OCI-LY1 (cell line): ENCODE measurements at regions not wholly inside any gene's neighbourhood (a gene's known extent, or its start where the extent isn't known, plus 50 kb on each side); places are given as distances from the start of the nearest gene placed in this dataset.

Experiments used
- H2AFZ ChIP-seq: fragments of 200-600 bp; sonication (generic), shearing (Covaris generic); 2 replicates; pipeline ENCODE4 v1.6.0; 2014; ENCODE audit warnings: antibody characterized with exemption, mild to moderate bottlenecking, low read length
- H3F3A ChIP-seq: fragments of 200-600 bp; sonication (generic), shearing (Covaris generic); 2 replicates; pipeline ENCODE4 v1.6.0; 2014; ENCODE audit warnings: mild to moderate bottlenecking, antibody characterized with exemption, low read length, moderate library complexity; ENCODE audit not compliant: insufficient read depth
- H3K27ac ChIP-seq: fragments of 200-600 bp; sonication (generic); 2 replicates; pipeline ENCODE4 v1.5.1; 2014; ENCODE audit warnings: low read length, mixed run types, mild to moderate bottlenecking, low read depth; ENCODE audit not compliant: poor library complexity, severe bottlenecking
- H3K27me3 ChIP-seq: fragments of 200-600 bp; sonication (generic); 2 replicates; pipeline ENCODE4 v1.6.0; 2014; ENCODE audit warnings: antibody characterized with exemption, mild to moderate bottlenecking, low read length, moderate library complexity; ENCODE audit not compliant: insufficient read depth
- H3K36me3 ChIP-seq: fragments of 200-600 bp; sonication (generic); 2 replicates; pipeline ENCODE4 v1.6.1; 2014; ENCODE audit warnings: mild to moderate bottlenecking, antibody characterized with exemption, low read length, moderate library complexity, mixed read lengths; ENCODE audit not compliant: insufficient read depth
- H3K4me1 ChIP-seq: fragments of 200-600 bp; sonication (generic); 2 replicates; pipeline ENCODE4 v1.5.1; 2014; ENCODE audit warnings: mild to moderate bottlenecking, low read length, moderate library complexity; ENCODE audit not compliant: insufficient read depth, severe bottlenecking
- H3K4me2 ChIP-seq: fragments of 200-600 bp; sonication (generic), shearing (Covaris generic); 2 replicates; pipeline ENCODE4 v1.6.1; 2014; ENCODE audit warnings: low read length
- H3K4me3 ChIP-seq: fragments of 200-600 bp; sonication (generic); 2 replicates; pipeline ENCODE4 v1.5.1; 2014; ENCODE audit warnings: low read length, low read depth, mild to moderate bottlenecking, mixed read lengths; ENCODE audit not compliant: poor library complexity, severe bottlenecking
- H3K79me2 ChIP-seq: fragments of 200-600 bp; shearing (Covaris generic); 2 replicates; pipeline ENCODE4 v1.6.1; 2016; ENCODE audit warnings: mixed run types, low read length, mixed read lengths; ENCODE audit not compliant: insufficient read depth
- H3K9ac ChIP-seq: fragments of 200-600 bp; sonication (generic), shearing (Covaris generic); 2 replicates; pipeline ENCODE4 v1.6.1; 2014; ENCODE audit warnings: mild to moderate bottlenecking, low read length, mixed read lengths
- H3K9me2 ChIP-seq: fragments of 200-600 bp; sonication (generic), shearing (Covaris generic); 2 replicates; pipeline ENCODE4 v1.6.1; 2014; ENCODE audit warnings: low read depth, mild to moderate bottlenecking, low read length, mixed read lengths
- H3K9me3 ChIP-seq: fragments of 200-600 bp; shearing (Covaris generic); 2 replicates; pipeline ENCODE4 v1.6.1; 2014; ENCODE audit warnings: low read length, mixed read lengths
- H4K20me1 ChIP-seq: fragments of 200-600 bp; sonication (generic), shearing (Covaris generic); 2 replicates; pipeline ENCODE4 v1.6.0; 2016; ENCODE audit warnings: mild to moderate bottlenecking, low read length; ENCODE audit not compliant: insufficient read depth
- EZH2 ChIP-seq: fragments of 200-600 bp; sonication (generic), shearing (Covaris generic); IDR thresholded peaks from 2 replicates; pipeline ENCODE4 v1.8.0; 2017; ENCODE audit warnings: borderline replicate concordance, mixed run types, mild to moderate bottlenecking, antibody characterized with exemption, low read length, moderate library complexity, mixed read lengths
- TF ChIP-seq, protein P1 (sequence below): fragments of 200-600 bp; sonication (generic), shearing (Covaris generic); IDR thresholded peaks from 2 replicates; pipeline ENCODE4 v1.5.1; 2017; ENCODE audit warnings: mild to moderate bottlenecking, antibody characterized with exemption, low read length, moderate library complexity, mixed read lengths

DNA sequence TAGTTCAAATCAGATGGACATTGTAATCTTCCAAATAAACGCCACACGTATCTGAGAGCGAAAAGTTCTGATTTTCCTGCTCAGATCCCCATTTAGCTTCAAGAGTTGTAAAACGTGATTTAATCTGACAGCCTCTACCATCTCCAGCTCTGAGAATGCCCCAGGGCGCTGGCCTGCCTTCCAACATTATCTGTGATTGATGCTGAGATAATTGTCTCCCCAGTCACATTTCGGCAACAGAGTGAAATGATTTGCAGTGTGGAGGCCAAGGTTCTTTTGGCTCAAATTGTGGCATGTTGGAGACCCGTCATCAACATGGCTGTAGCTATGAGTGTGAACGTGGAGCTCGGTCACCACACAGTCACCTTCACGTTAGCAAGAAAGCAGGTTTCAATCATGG is 283.4 kb downstream of the BRD1 start:
- TF ChIP-seq, protein P1, sequence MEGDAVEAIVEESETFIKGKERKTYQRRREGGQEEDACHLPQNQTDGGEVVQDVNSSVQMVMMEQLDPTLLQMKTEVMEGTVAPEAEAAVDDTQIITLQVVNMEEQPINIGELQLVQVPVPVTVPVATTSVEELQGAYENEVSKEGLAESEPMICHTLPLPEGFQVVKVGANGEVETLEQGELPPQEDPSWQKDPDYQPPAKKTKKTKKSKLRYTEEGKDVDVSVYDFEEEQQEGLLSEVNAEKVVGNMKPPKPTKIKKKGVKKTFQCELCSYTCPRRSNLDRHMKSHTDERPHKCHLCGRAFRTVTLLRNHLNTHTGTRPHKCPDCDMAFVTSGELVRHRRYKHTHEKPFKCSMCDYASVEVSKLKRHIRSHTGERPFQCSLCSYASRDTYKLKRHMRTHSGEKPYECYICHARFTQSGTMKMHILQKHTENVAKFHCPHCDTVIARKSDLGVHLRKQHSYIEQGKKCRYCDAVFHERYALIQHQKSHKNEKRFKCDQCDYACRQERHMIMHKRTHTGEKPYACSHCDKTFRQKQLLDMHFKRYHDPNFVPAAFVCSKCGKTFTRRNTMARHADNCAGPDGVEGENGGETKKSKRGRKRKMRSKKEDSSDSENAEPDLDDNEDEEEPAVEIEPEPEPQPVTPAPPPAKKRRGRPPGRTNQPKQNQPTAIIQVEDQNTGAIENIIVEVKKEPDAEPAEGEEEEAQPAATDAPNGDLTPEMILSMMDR: no peak
- no peak for TF ChIP-seq EZH2
- no peaks in the 10 kb centered on the region for H3K36me3 ChIP-seq
- H3K9me2 ChIP-seq: no peaks in the 10 kb centered on the region
- H3K4me2 ChIP-seq: no peak overlapping the region
- no peak overlapping the region for H3K27ac ChIP-seq
- H3K4me1 ChIP-seq: no peaks in the 10 kb centered on the region
- no peak overlapping the region for H3K4me3 ChIP-seq
- H4K20me1 ChIP-seq: no peaks in the 10 kb centered on the region
- H3F3A ChIP-seq: no peaks in the 10 kb centered on the region
- no peak overlapping the region for H2AFZ ChIP-seq
- no peak overlapping the region for H3K9ac ChIP-seq
- no peaks in the 10 kb centered on the region for H3K27me3 ChIP-seq
- no peaks in the 10 kb centered on the region for H3K79me2 ChIP-seq
- no peaks in the 10 kb centered on the region for H3K9me3 ChIP-seq

DNA sequence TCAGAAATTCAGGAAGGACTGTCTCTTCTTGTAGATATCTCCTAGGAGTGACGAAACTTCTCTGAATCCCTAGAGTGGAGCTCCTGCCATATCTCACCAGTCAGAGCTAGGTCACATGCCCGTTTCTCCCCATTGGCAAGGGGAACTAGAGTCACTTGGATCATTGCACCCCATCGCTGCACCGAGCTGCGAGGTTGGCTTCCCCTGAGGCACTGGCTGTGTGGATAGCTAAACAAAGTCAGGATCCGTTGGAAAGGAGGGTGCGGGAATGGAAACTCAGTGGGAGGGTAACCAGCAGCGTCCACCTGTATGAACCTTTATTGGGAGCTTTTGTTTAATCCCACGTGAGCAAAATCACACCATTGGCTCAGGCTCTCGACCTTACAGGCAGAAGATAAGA is 283.8 kb downstream of the BRD1 start:
- H3K9ac ChIP-seq: no peak overlapping the region
- no peaks in the 10 kb centered on the region for H3K4me1 ChIP-seq
- no peaks in the 10 kb centered on the region for H3K9me3 ChIP-seq
- H3F3A ChIP-seq: no peaks in the 10 kb centered on the region
- H2AFZ ChIP-seq: no peak overlapping the region
- no peak for TF ChIP-seq EZH2
- TF ChIP-seq, protein P1: no peak
- H3K9me2 ChIP-seq: no peaks in the 10 kb centered on the region
- no peak overlapping the region for H3K4me2 ChIP-seq
- H3K79me2 ChIP-seq: no peaks in the 10 kb centered on the region
- H3K36me3 ChIP-seq: no peaks in the 10 kb centered on the region
- H3K27me3 ChIP-seq: no peaks in the 10 kb centered on the region
- no peak overlapping the region for H3K27ac ChIP-seq
- H4K20me1 ChIP-seq: no peaks in the 10 kb centered on the region
- H3K4me3 ChIP-seq: no peak overlapping the region

DNA sequence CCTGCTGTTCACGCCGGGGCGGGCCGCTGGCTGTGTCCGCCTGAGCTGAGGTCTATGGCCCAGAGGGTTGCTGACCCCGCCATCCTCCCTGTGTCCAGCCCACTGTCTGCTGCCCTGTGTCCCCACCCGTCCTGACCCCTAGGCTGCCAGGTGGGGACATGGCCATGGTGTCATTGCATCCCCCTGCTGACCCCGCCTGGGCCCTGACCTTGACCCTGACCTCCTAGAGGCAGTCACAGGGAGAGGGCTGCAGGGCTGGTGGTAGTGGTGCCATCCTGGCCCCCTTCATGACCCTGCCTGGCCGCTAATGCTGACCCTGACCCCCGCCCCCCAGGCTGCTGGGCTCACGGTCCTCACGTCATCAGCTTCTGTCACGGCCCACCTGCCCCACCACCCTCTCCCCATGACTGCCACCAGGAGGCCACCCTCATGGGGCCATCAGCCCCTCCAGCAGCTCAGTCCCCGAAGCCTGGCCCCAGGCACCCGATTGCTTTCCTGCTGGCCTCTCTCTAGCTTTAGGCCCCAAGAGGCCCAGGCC is 285.9 kb downstream of the BRD1 start:
- Histone ChIP-seq H3K4me1 (no peaks in the 10 kb centered on the region), H4K20me1 (no peaks in the 10 kb centered on the region), H3K27ac (no peak overlapping the region), H3K27me3 (no peaks in the 10 kb centered on the region), H3F3A (no peaks in the 10 kb centered on the region), H3K9me2 (no peaks in the 10 kb centered on the region), H3K4me3 (no peak overlapping the region), H3K4me2 (no peak overlapping the region), H3K9me3 (no peaks in the 10 kb centered on the region), H3K79me2 (no peaks in the 10 kb centered on the region), H3K36me3 (no peaks in the 10 kb centered on the region), H2AFZ (no peak overlapping the region), H3K9ac (no peak overlapping the region)
- TF ChIP-seq, protein P1: no peak
- no peak for TF ChIP-seq EZH2
